ENCODE measurements at regions not wholly inside any gene's neighbourhood (a gene's known extent, or its start where the extent isn't known, plus 50 kb on each side); places are given as distances from the start of the nearest gene placed in this dataset.

DNA sequence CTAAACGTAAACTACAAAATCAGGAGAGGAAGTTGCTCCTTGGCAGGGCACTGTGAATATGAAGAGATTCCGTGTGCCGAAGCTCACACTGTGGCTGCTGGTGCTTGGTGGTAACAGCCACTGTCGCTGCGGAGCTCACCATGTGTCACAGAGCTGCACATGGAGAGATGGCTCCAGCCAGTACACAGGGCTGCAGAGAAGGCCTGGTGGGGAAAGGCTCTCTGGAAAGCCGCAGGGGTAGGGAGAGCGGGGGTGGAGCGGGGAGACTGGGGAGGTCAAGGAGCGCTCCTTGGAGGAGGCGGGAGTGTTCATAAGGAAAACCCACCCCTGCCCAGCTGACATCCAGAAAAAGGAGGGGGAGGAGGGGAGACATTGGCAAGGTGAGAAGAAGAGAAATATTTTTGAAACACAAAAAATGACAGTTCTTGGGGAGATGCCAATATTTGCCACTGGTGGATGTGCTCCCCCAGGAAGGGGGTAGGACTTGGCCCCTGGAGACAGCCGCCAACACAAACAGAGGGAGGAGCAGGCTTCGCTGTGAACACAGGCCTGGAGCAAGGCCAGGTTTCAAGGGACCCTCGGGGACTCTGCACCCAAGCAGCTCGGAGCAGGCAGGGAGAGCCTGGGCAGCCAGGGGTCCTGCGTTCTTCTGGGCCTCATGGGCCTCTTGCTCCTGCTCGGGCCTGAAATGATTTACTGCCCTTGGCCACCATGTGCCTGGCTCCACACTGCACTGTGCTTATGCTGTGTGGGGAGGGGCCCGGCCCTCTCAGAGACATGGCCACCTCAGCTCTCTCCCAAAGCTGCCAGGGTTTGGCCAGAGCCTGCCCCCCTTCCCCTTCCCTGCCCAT lies 102.6 kb upstream of the GLI2 start (continued):
- TF ChIP-seq, protein P1, sequence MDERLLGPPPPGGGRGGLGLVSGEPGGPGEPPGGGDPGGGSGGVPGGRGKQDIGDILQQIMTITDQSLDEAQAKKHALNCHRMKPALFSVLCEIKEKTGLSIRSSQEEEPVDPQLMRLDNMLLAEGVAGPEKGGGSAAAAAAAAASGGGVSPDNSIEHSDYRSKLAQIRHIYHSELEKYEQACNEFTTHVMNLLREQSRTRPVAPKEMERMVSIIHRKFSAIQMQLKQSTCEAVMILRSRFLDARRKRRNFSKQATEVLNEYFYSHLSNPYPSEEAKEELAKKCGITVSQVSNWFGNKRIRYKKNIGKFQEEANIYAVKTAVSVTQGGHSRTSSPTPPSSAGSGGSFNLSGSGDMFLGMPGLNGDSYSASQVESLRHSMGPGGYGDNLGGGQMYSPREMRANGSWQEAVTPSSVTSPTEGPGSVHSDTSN (CRISPR knock-in tag; IDR thresholded peaks at IDR 0.05), result no peak
- TF ChIP-seq, protein P2, sequence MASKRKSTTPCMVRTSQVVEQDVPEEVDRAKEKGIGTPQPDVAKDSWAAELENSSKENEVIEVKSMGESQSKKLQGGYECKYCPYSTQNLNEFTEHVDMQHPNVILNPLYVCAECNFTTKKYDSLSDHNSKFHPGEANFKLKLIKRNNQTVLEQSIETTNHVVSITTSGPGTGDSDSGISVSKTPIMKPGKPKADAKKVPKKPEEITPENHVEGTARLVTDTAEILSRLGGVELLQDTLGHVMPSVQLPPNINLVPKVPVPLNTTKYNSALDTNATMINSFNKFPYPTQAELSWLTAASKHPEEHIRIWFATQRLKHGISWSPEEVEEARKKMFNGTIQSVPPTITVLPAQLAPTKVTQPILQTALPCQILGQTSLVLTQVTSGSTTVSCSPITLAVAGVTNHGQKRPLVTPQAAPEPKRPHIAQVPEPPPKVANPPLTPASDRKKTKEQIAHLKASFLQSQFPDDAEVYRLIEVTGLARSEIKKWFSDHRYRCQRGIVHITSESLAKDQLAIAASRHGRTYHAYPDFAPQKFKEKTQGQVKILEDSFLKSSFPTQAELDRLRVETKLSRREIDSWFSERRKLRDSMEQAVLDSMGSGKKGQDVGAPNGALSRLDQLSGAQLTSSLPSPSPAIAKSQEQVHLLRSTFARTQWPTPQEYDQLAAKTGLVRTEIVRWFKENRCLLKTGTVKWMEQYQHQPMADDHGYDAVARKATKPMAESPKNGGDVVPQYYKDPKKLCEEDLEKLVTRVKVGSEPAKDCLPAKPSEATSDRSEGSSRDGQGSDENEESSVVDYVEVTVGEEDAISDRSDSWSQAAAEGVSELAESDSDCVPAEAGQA (IDR thresholded peaks at IDR 0.05; ENCODE audit: low read depth), result no peak
- TF ChIP-seq, protein P2 (CRISPR knock-in tag; IDR thresholded peaks at IDR 0.05; ENCODE audit: borderline replicate concordance), result no peak
- TF ChIP-seq ZKSCAN8 (CRISPR knock-in tag; IDR thresholded peaks at IDR 0.05; ENCODE audit: borderline replicate concordance) (no peak), ZNF577 (CRISPR knock-in tag; IDR thresholded peaks at IDR 0.05; ENCODE audit: borderline replicate concordance, low read depth) (no peak), MTF1 (CRISPR knock-in tag; IDR thresholded peaks at IDR 0.05) (no peak), ARID2 (CRISPR knock-in tag; IDR thresholded peaks at IDR 0.05; ENCODE audit: borderline replicate concordance) (no peak), ZNF558 (CRISPR knock-in tag; IDR thresholded peaks at IDR 0.05; ENCODE audit: borderline replicate concordance) (no peak), ELF1 (CRISPR knock-in tag; IDR thresholded peaks at IDR 0.05) (no peak), ZNF101 (CRISPR knock-in tag; IDR thresholded peaks at IDR 0.05; ENCODE audit: borderline replicate concordance, low read depth) (no peak), RAD21 (CRISPR knock-in tag; IDR thresholded peaks at IDR 0.05) (no peak), ZNF644 (CRISPR knock-in tag; IDR thresholded peaks at IDR 0.05; ENCODE audit: low read depth) (no peak), MAZ (IDR thresholded peaks at IDR 0.05; ENCODE audit: borderline replicate concordance, low read depth, low read length) (no peak), MAZ (CRISPR knock-in tag; IDR thresholded peaks at IDR 0.05; ENCODE audit: low read depth) (no peak), SIX1 (CRISPR knock-in tag; IDR thresholded peaks at IDR 0.05; ENCODE audit: borderline replicate concordance) (no peak), NFIB (CRISPR knock-in tag; IDR thresholded peaks at IDR 0.05; ENCODE audit: borderline replicate concordance) (no peak), RCOR2 (CRISPR knock-in tag; IDR thresholded peaks at IDR 0.05) (no peak), HOXA5 (CRISPR knock-in tag; IDR thresholded peaks at IDR 0.05) (no peak)
- TF ChIP-seq, protein P3, sequence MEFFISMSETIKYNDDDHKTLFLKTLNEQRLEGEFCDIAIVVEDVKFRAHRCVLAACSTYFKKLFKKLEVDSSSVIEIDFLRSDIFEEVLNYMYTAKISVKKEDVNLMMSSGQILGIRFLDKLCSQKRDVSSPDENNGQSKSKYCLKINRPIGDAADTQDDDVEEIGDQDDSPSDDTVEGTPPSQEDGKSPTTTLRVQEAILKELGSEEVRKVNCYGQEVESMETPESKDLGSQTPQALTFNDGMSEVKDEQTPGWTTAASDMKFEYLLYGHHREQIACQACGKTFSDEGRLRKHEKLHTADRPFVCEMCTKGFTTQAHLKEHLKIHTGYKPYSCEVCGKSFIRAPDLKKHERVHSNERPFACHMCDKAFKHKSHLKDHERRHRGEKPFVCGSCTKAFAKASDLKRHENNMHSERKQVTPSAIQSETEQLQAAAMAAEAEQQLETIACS (CRISPR knock-in tag; IDR thresholded peaks at IDR 0.05), result no peak
- TF ChIP-seq, protein P4, sequence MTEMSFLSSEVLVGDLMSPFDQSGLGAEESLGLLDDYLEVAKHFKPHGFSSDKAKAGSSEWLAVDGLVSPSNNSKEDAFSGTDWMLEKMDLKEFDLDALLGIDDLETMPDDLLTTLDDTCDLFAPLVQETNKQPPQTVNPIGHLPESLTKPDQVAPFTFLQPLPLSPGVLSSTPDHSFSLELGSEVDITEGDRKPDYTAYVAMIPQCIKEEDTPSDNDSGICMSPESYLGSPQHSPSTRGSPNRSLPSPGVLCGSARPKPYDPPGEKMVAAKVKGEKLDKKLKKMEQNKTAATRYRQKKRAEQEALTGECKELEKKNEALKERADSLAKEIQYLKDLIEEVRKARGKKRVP (CRISPR knock-in tag; IDR thresholded peaks at IDR 0.05), result no peak
